HG03095 (cell line): ENCODE measurements at regions not wholly inside any gene's neighbourhood (a gene's known extent, or its start where the extent isn't known, plus 50 kb on each side); places are given as distances from the start of the nearest gene placed in this dataset.
"Not testable (repeated sequence)": the region's sequence is repeated elsewhere in the genome, so short reads cannot be mapped to it uniquely, and the experiment has no call there.

Source experiments
- ATAC-seq: cut with Tn5 transposase; IDR thresholded peaks from one replicate; pipeline ENCODE4 v1.9.1; 2021; ENCODE audit warnings: moderate library complexity; ENCODE audit not compliant: unreplicated experiment

DNA sequence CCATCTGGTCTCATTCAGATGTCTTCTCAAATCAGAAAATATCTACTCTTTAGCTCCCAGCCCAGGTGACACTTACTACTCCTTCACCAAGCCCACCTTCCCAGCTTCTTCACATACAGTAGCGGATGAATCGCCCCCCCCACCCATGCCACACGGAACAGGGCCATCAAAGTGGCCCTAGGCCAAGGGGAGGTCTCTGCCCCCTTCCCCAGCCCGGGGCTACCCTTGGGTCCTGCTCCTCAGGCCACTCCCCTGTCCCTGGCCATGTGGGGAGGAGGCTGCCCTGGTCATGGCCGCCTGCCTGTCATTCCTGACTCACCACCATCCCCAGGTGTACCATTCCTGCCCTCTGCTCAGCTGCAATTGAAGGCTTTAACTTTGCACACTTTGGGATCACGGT is 142.8 kb downstream of the NECTIN1 start:
- ATAC-seq, result no peak

DNA sequence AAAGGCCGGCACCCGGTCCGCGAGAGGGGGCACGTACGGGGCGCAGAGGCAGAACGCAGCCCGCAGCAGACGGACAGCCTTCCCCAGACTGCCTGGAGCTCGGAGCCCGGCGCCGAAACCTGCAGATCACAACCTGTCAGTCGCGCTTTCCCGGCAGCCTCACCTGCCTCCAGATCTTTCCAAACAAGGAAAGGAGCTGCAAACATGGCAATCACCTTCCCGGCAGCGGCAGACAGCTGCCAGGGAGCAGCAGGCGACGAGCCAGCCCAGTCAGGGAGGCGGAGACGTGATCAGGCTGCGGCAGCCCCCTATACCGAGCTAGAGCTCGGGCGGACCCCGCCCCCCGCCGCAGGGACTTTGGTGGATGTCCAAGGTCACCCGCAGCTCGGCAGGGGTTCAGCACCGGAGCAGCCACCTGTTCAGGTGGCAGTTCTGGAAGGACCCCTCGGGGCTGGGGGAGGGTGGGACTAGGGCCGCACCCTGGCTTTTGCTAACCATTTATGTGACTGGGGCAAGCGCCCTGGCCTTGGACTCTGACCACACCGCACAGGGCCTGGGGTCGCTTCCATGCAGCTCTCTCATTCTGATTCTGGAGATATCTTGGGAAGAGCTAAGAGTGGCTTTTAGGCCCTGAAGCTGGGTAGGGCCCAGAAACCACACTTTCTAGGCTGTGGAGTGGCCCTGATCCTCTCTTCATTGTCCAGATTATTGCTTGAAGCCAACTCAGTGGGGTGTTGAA is 143.8 kb downstream of the NECTIN1 start:
- ATAC-seq, result no peak

DNA sequence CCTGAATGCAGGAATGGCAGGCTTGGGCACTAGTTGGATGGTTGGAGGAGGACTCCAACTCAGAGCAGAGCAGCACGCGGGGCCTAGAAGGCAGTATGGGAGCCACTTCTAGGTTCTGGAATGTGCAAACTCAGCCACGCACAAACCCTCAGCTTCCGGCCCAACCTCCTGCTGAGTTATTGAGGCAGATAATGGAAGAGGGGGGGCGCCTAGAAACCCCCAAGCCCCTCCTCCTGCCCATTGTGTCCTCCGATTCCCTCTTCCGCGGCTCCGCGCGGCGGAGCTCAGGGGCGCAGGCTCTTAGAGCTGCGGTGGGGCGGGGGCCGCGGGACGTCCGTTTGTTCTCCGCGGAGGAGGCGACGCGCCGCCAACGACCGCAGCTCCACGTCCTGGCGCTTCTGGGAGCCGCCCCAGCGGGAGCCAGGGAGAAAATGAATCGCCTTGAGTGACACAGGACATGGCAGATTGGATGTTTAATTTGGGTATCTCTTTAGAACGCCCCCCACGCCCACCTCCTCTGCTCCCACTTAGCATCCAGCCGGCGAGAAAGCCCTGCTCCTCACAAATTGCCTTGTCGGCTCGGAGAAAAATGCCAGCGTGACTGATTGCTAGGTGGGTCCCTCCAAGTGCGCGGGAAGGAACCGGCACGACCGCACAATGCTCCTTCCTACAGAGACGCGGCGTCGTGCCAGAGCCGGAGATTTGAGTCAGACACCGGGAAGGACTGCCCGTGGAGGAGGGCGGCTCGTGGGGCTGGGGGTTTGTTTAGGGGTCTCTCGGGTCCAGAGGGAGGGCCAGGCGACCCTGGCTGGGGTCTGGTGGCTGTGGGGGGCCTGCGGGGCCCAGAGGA is 144.6 kb downstream of the NECTIN1 start:
- no peak for ATAC-seq

DNA sequence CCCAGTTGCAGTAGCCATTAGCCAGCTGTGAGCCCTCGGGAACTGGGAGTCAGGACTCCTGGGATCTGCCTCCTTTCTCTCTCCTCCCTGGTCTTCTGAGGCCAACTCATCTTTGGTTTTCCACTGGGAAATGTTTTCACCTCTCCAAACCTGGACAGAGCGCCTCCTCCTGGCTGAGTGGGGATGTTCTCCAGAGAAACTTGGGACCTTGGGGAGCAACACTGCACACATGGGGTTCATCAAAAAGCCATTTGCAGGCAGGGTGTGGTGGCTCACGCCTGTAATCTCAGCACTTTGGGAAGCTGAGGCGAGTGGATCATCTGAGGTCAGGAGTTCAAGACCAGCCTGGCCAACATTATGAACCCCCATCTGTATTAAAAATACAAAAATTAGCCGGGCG is 145.4 kb downstream of the NECTIN1 start:
- ATAC-seq, result no peak

DNA sequence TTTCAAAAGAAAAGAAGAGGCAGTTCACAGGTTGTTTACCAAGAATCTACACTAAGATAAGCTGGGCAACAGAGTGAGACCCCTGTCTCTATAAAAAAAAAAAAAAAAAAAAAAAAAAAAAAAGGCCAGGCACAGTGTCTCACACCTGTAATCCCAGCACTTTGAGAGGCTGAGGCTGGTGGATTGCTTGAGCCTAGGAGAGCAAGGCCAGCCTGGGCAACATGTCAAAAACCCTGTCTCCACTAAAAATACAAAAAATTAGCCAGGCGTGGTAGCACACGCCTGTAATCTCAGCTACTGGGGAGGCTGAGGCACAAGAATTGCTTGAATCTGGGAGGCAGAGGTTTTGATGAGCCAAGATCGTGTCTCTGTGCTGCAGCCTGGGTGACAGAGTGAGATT is 147.6 kb downstream of the NECTIN1 start:
- not testable (repeated sequence) for ATAC-seq

GRCh38 chr11:119580751-119581150 is 148.2 kb downstream of the NECTIN1 start:
- no peak for ATAC-seq

DNA sequence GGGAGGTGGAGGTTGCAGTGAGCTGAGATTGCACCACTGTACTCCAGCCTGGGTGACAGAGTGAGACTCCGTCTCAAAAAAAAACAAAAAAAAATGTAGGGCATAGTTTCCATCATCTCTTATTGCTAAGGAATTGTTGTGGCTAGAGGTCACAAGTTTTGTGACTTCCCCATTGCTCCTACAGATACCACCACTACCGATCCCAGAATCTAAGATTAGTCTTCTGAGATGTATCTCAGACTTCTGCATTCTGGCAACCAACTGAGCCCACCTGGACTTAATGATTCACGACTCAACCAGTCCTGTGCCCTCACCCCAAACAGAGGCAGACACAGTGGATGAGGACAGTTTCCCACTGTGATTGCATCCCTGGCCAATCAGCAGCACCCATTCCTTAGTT is 148.9 kb downstream of the NECTIN1 start:
- no peak for ATAC-seq

GRCh38 chr11:119578521-119579191 is 150.3 kb downstream of the NECTIN1 start:
- no peak for ATAC-seq

GRCh38 chr11:119573858-119574257 is 150.9 kb upstream of the THY1 start:
- ATAC-seq, result no peak

- ATAC-seq, result no peak
Observed at GRCh38 chr11:119572481-119573424, 149.8 kb upstream of the THY1 start.

DNA sequence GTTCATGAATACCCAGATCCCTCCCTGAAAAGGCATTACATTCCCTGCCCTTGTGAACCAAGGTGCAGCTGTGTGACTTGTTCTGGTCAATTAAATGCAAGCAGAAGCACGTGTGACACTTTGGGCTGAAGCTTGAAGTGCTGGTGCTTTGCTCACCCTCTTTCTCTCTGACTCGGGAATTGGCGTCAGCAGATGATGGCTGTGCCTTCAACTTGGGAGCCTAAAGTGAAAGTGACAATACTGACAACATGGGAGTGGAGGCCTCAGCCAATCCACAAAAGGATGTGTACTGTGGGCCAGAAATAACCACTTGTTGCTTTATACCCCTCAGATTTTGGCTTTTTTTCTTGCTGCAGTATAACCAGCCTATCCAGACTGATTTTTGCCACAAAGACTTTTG is 148.3 kb upstream of the THY1 start:
- ATAC-seq, result no peak

GRCh38 chr11:119567688-119568582 is 145.0 kb upstream of the THY1 start:
- ATAC-seq, result peak; percentile 68

DNA sequence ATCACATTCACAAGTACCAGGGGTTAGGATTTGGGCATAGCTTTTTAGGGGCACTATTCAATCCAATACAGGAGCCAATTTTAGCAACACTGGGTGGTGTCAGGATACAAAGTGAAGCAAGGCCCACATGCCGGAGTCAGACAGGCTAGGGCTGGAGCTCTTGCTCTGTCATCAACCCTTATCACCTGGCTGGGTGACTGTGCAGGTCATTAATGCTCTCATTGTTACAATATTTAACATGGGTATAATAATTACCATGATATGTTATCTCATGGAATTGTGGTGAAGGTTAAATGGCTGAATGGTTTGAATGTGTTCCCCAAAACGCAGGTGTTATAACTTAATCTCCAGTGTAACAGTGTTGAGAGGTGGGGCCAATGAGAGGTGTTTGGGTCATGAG is 143.3 kb upstream of the THY1 start:
- ATAC-seq, result no peak

DNA sequence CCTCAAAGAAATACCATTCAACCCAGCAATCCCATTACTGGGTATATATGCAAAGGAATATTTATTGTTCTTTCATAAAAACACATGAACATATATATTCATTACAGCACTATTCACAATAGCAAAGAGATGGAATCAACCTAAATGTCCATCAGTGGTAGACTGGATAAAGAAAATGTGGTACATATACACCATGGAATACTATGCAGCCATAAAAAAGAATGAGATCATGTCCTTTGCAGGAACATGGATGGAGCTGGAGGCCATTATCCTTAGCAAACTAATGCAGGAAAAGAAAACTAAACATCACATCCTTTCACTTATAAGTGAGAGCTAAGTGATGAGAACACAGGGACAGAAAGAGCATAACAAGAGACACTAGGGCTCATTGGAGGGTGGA is 142.7 kb upstream of the THY1 start:
- not testable (repeated sequence) for ATAC-seq

DNA sequence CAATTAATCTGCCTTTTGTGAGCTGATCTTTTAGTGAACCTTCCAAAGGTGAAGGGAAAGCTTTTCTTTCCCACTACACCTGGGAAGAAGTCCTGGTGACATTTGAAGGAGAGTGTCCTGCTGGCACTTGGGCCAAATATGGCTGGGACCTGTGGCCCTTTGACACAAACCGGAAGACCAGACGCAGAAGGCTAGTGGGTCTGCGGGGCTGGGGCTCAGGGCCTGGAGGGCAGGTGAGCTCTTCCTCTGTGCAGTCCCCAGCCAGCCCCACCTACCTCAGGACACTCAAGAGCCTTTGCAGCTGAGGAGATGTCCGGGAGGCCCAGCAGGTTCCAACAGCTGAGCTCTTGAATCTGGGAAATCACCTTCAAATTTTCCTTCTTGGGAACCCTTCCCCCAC is 138.0 kb upstream of the THY1 start:
- no peak for ATAC-seq

GRCh38 chr11:119560291-119560690 is 137.3 kb upstream of the THY1 start:
- no peak for ATAC-seq

DNA sequence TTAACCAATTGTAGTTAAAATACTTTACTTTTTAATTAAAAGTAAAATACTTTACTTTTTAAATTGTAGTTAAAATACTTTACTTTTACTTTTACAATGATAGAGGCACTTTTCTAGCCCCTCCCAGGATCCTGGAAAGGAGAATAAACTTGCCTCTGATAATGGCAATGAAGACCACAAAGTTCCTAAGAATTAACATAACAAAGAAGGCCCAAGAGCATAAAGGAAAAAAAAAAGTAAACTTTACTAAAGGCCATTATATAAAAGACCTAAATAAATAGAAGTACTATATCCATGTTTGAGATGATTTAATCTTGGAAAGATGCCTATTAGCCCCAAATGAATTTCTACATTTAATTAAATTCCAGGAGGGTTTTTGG is 129.1 kb upstream of the THY1 start:
- ATAC-seq, result no peak

DNA sequence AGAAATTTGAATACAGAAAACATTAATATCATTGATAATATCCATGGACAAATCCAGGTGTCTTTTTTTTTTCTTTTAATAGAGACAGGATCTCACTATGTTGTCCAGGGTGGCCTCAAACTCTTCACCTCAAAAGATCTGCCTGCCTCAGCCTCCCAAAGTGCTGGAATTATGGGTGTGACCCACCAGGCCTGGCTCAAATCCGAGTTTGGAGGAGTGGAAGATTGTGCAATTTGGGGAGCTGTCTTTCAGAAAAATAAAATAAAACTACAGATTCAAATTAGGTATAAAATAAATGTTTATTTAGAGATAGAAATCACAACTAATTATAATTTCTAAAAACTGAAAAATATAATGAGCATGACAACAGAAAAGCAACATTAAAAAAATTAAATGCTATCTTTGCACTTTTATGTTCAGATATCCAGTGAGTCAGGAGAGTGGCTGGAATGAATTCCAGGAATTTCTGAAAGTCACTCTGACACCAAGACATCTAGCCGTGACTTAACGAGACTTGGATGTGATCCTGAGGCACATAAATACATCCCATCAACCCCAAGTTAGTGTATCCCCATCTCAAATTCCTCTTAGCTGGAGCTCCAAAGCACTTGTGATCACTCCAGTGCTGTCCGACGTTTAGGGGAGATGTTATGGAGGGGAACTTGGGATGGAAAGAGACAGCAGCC is 128.6 kb upstream of the THY1 start:
- ATAC-seq, result no peak
